Keratinocyte (primary cell): ENCODE measurements at regions not wholly inside any gene's neighbourhood (a gene's known extent, or its start where the extent isn't known, plus 50 kb on each side); places are given as distances from the start of the nearest gene placed in this dataset.

ENCODE experiments used
- EZH2 ChIP-seq: IDR thresholded peaks from one replicate; pipeline ENCODE4 v1.6.1; 2012; ENCODE audit warnings: inconsistent platforms, mild to moderate bottlenecking, low read length, moderate library complexity
- TF ChIP-seq, protein P1 (sequence below), 3 experiments: IDR thresholded peaks in 1 of 3; conservative IDR thresholded peaks in 1 of 3; optimal IDR thresholded peaks in 1 of 3; 2 replicates in 2 of 3; 3 replicates in 1 of 3; pipeline versions ENCODE3 to v1.5.1; 2011; ENCODE audit warnings: low read length in 3 of 3, mild to moderate bottlenecking in 3 of 3, moderate library complexity in 2 of 3, control low read depth in 1 of 3, inconsistent platforms in 1 of 3; ENCODE audit not compliant: insufficient read depth in 2 of 3; ENCODE audit errors: extremely low read depth in 1 of 3

DNA sequence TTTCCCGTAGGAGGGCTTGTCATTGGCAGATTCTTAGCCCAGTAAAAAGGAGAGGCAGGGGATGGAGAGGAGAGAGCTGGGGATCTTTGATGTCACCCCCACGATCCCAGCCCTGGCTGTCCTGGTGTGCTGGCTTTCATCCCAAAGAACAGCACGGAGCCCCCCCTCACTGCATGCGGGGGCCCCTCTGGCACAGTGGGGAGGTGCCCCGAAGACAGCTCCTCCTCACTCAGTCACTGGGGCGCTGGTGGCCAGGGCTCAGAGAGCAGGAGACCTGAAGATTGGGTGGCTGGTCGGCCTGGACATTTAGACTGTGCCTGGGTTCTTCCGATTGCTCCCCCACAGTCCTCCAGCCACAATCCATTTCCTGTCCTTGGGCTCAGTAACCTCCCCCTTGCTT is 207.5 kb downstream of the MELK start:
- TF ChIP-seq EZH2: no peak
- TF ChIP-seq, protein P1, sequence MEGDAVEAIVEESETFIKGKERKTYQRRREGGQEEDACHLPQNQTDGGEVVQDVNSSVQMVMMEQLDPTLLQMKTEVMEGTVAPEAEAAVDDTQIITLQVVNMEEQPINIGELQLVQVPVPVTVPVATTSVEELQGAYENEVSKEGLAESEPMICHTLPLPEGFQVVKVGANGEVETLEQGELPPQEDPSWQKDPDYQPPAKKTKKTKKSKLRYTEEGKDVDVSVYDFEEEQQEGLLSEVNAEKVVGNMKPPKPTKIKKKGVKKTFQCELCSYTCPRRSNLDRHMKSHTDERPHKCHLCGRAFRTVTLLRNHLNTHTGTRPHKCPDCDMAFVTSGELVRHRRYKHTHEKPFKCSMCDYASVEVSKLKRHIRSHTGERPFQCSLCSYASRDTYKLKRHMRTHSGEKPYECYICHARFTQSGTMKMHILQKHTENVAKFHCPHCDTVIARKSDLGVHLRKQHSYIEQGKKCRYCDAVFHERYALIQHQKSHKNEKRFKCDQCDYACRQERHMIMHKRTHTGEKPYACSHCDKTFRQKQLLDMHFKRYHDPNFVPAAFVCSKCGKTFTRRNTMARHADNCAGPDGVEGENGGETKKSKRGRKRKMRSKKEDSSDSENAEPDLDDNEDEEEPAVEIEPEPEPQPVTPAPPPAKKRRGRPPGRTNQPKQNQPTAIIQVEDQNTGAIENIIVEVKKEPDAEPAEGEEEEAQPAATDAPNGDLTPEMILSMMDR (optimal IDR thresholded peaks at IDR 0.05 in 1 of 3, IDR thresholded peaks at IDR 0.05 in 1 of 3, conservative IDR thresholded peaks at IDR 0.05 in 1 of 3; ENCODE audit: extremely low read depth in 1 of 3, insufficient read depth in 2 of 3, low read length in 3 of 3): no peak
